Ovary (tissue), 7 donors: ENCODE measurements at regions not wholly inside any gene's neighbourhood (a gene's known extent, or its start where the extent isn't known, plus 50 kb on each side); places are given as distances from the start of the nearest gene placed in this dataset.
"Not testable (repeated sequence)": the region's sequence is repeated elsewhere in the genome, so short reads cannot be mapped to it uniquely, and the experiment has no call there.

Experiments used
- DNase-seq, 5 donors: peaks; one replicate each; pipeline ENCODE4 v3.0.0-alpha.2; 2019 to 2020
- H3K27ac ChIP-seq, 2 donors: fragments of 200-600 bp; one replicate each; pipeline versions ENCODE4 v1.5.1 to v1.8.0; 2019 to 2022
- H3K27me3 ChIP-seq: fragments of 200-600 bp; one replicate; pipeline ENCODE4 v1.8.0; 2022
- H3K36me3 ChIP-seq: fragments of 200-600 bp; sonication (generic); one replicate; pipeline ENCODE4 v1.5.1; 2019
- H3K4me1 ChIP-seq: one replicate; pipeline ENCODE4 v1.8.1; 2013; ENCODE audit warnings: mild to moderate bottlenecking, moderate library complexity; ENCODE audit not compliant: insufficient read depth
- H3K4me3 ChIP-seq: fragments of 200-600 bp; sonication (generic); one replicate; pipeline ENCODE4 v1.5.1; 2017
- H3K9me3 ChIP-seq, 2 donors: fragments of 200-600 bp in 1 of 2; sonication (generic) in 1 of 2; one replicate each; pipeline versions ENCODE4 v1.5.1 to v1.8.1; 2013 to 2019; ENCODE audit warnings: mild to moderate bottlenecking in 1 of 2, moderate library complexity in 1 of 2
- CTCF ChIP-seq, 3 donors: fragments of 450-650 bp in 2 of 3; fragments of 200-600 bp in 1 of 3; IDR thresholded peaks; one replicate each; pipeline versions ENCODE4 v1.5.1 to v1.8.0; 2016 to 2022; ENCODE audit warnings: antibody characterized with exemption in 3 of 3, mild to moderate bottlenecking in 1 of 3
- EP300 ChIP-seq: sonication (generic); formaldehyde crosslinking; IDR thresholded peaks from one replicate; pipeline ENCODE4 v1.6.1; 2017; ENCODE audit warnings: antibody characterized with exemption
- POLR2A ChIP-seq: fragments of 450-650 bp; IDR thresholded peaks from one replicate; pipeline ENCODE4 v1.6.1; 2017; ENCODE audit warnings: antibody characterized with exemption, mild to moderate bottlenecking, moderate library complexity
- WGBS, 3 donors: extraction: QIAGEN DNeasy Blood & Tissue Kit in 1 of 3; methylation state at CpG; one replicate each; pipeline versions ENCODE4 v1.1.5 to v1.1.7; 2013 to 2017; 5-methylcytosine and 5-hydroxymethylcytosine counted together
- intact Hi-C, 4 donors: fragments of 100-400 bp; cut with DNase I; formaldehyde crosslinking; loops; one replicate each; pipeline versions ENCODE4 v1.11.0 to v1.15.1; 2022 to 2023
- donor health status: DM: no; HTN: no; CAD: no; lungs with moderate emphysema.
- donor health status: DM: no; HTN: no; CAD: no.
- donor health status: Bipolar disorder and iron deficiency.
- donor health status: DM: no; HTN: no; CAD: no.
- donor health status: DM: yes; HTN: yes; CAD: no.

DNA sequence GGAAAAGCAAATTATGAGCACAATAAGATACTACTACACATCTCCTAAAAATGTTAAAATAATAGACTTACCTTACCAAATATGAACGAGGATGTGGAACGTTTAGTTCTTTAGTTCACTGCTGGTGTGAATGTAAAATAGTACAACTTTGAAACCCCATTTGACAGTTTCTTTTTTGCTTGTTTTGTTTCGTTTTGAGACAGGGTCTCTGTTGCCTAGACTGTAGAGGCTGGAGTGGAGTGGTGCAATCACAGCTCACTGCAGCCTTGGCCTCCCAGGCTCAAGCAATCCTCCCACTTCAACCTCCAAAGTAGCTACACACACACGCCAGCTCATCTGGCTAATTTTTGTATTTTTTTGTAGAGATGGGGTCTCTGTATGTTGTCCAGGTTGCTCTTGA is 136.4 kb upstream of the FAR2 start:
- no peak for DNase-seq
- no peaks in the 10 kb centered on the region for H3K27me3 ChIP-seq
- TF ChIP-seq POLR2A (no peak), EP300 (no peak), CTCF (IDR thresholded peaks at IDR 0.05) (no peak)
- WGBS, 3 donors: 61 to 74% (median 63%) methylated on average over 4 of the region's 4 CpGs
- H3K4me1 ChIP-seq: no peaks in the 10 kb centered on the region
- H3K27ac ChIP-seq: no peak overlapping the region
- H3K9me3 ChIP-seq: no peaks in the 10 kb centered on the region
- H3K4me3 ChIP-seq: no peak overlapping the region
- intact Hi-C loops: no loop called here
- no peaks in the 10 kb centered on the region for H3K36me3 ChIP-seq

- DNase-seq, H3K4me3 ChIP-seq, intact Hi-C loops, H3K27ac ChIP-seq, H3K36me3 ChIP-seq, H3K4me1 ChIP-seq, H3K27me3 ChIP-seq, H3K9me3 ChIP-seq: not testable (repeated sequence)
- WGBS, 3 donors: 83 to 97% (median 94%) methylated on average over 1 to 2 of the region's 2 CpGs
Observed at GRCh38 chr12:29017532-29017931, 131.5 kb upstream of the FAR2 start.

GRCh38 chr12:29023436-29024076 is 125.5 kb upstream of the FAR2 start:
- intact Hi-C loops: no loop called here

DNA sequence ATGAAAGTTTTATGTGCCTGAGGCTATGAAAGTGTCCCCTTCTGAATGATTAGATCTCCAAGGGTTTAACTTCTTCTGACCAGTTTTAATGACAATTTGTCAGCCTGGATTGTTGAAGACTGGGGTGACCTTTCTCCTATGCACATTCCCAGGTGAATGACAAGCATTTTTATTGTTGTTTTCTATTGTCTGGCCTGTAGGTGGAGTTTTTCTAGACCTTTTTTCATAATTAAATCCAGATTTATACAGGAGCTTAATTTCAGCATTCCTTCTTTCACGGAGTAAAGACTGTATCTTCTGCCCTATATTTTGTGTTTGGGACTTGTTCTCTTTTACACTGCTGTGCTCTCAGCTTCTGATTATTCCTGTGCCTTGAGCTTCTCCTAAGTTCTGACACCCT is 125.0 kb upstream of the FAR2 start:
- no peaks in the 10 kb centered on the region for H3K4me1 ChIP-seq
- no peak overlapping the region for H3K27ac ChIP-seq
- H3K36me3 ChIP-seq: no peaks in the 10 kb centered on the region
- H3K27me3 ChIP-seq: no peaks in the 10 kb centered on the region
- H3K4me3 ChIP-seq: no peak overlapping the region
- no peaks in the 10 kb centered on the region for H3K9me3 ChIP-seq
- 36 to 40% (median 39%) methylated on average over 1 of the region's 1 CpG for WGBS, 3 donors
- DNase-seq: no peak
- no peak for TF ChIP-seq CTCF (IDR thresholded peaks at IDR 0.05)
- no peak for TF ChIP-seq POLR2A
- TF ChIP-seq EP300: no peak
- intact Hi-C loops: no loop called here

More at GRCh38 chr12:29023436-29024076, 125.5 kb upstream of the FAR2 start:
- 83 to 94% (median 92%) methylated on average over 2 of the region's 2 CpGs for WGBS, 3 donors
- no peak for DNase-seq
- TF ChIP-seq CTCF (IDR thresholded peaks at IDR 0.05) (no peak), EP300 (no peak), POLR2A (no peak)
- H3K27me3 ChIP-seq: no peaks in the 10 kb centered on the region
- no peak overlapping the region for H3K4me3 ChIP-seq
- H3K4me1 ChIP-seq: no peaks in the 10 kb centered on the region
- no peak overlapping the region for H3K27ac ChIP-seq
- no peaks in the 10 kb centered on the region for H3K36me3 ChIP-seq
- H3K9me3 ChIP-seq: no peaks in the 10 kb centered on the region

DNA sequence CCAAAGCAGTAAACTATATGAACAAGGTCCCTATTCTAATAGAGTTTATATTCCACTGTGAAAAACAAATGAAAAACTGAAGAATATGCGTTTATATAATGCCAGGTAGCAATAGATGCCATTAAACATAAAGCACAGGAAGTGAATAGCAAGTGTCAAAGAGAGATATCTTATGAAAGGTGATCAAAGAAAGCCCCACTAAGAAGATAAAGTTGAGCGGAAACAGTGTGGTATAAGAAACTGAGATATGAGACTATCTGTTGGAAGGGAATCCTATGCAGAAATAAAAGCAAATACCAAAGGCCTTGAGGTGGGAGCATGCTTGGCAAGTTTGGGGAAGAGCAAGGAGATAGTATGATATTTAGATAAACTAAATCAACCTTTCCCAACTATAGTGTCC is 123.1 kb upstream of the FAR2 start:
- intact Hi-C loops: no loop called here
- 85 to 94% (median 86%) methylated on average over 2 of the region's 2 CpGs for WGBS, 3 donors

More for the DNA sequence above, 123.1 kb upstream of the FAR2 start:
- no peak for TF ChIP-seq CTCF (IDR thresholded peaks at IDR 0.05)
- no peak for TF ChIP-seq POLR2A
- TF ChIP-seq EP300: no peak
- Histone ChIP-seq H3K27ac (no peak overlapping the region), H3K9me3 (no peaks in the 10 kb centered on the region), H3K27me3 (no peaks in the 10 kb centered on the region), H3K36me3 (no peaks in the 10 kb centered on the region), H3K4me3 (no peak overlapping the region), H3K4me1 (no peaks in the 10 kb centered on the region)
- DNase-seq: no peak
